Hematopoietic multipotent progenitor cell treated with erythropoietin and hydrocortisone succinate and interleukin-3 and kit ligand, for 6 days (in vitro differentiated cells): ENCODE measurements at regions not wholly inside any gene's neighbourhood (a gene's known extent, or its start where the extent isn't known, plus 50 kb on each side); places are given as distances from the start of the nearest gene placed in this dataset.
A peak's percentile ranks its signal among the peaks of the same experiment; 100 is the strongest.
"Not testable (repeated sequence)": the region's sequence is repeated elsewhere in the genome, so short reads cannot be mapped to it uniquely, and the experiment has no call there.

Source experiments
- DNase-seq: peaks from one replicate; pipeline ENCODE4 v3.0.0-alpha.2; 2015

GRCh38 chr13:78060966-78061365 lies 142.3 kb upstream of the EDNRB start:
- no peak for DNase-seq

- DNase-seq, result not testable (repeated sequence)
Measured at GRCh38 chr13:78056865-78057264, 138.2 kb upstream of the EDNRB start.

GRCh38 chr13:78054157-78054556 lies 135.5 kb upstream of the EDNRB start:
- no peak for DNase-seq

DNA sequence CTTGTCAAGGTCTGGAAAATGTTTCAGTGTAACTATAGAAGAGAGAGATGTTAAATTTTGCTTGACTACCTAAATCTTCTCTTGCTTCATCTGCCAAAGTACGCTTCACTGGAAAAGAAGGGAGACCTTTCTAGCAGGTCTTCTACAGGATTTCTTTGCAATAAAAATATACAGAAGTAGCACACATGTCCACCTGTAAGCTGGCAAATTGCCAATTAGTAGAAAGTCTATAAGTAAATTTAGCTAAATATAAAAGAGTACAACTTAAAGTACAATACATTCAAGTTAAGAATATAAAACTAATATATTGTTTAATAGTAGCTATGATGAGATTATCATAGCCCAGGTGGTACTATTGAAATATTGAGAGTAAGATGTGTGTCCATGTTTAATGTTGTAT lies 128.5 kb upstream of the EDNRB start:
- DNase-seq, result no peak

DNA sequence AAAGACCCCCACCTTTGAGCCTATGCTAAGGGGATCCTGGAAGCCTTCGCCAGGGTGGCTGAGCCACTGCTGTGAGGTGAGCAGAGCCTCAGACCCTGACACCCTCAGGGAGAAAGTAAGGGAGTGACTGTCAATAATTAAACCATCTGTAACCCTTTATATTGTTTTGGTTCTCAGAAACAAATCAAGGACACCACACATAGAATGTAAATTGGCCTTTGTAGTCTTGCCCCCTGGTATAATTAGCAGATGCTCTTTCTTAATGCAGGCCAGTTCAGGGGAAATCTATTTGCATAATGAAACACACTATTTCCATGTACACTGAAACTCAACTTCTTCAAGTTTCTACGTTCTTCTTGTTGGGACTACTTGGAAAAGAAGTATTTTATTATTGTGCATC lies 127.7 kb upstream of the EDNRB start:
- no peak for DNase-seq

GRCh38 chr13:78045916-78046315 lies 127.3 kb upstream of the EDNRB start:
- no peak for DNase-seq

DNA sequence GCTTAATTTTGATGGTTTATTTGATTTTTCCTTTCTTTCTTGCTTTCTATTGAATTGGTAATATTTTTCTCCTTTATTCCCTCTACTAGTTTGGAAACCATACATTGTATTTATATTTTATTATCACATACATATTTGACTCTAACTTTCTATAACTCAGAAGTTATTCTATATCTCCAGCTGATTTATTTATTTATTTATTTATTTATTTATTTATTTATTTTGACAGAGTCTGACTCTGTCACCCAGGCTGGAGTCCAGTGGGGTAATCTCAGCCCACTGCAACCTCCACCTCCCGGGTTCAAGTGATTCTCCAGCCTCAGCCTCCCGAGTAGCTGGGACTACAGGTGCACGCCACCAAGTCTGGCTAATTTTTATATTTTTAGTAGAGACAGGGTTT lies 122.7 kb upstream of the EDNRB start:
- DNase-seq, result not testable (repeated sequence)

DNA sequence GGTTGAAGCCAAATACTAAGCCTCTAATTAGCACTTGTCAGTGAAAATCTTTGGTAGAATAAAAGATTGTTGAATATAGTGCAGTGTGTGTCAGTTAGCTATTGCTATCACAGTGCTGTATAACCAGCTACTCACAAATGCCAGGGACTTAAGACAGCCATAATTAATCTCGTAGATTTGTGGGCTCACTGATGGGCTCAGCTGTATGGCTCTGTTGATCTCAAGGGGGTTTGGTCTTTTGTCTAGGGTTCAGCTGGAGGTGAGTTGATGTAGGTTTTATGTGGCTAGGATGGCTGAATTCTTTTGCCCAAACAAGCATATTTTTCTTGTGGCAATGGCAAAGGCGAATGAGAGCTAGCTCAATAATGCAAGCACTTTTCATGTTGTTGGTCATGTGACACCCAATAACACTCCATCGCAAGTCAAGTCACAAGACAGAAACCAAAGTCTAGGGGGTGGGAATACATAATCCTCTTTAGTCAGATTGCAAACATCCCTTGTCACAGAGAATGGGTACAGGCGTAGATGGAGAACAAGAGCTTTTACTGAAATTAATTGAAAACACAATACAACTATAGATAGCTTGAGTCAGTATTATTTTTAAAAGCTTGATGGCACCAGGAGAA lies 121.7 kb upstream of the EDNRB start:
- DNase-seq, result no peak

DNA sequence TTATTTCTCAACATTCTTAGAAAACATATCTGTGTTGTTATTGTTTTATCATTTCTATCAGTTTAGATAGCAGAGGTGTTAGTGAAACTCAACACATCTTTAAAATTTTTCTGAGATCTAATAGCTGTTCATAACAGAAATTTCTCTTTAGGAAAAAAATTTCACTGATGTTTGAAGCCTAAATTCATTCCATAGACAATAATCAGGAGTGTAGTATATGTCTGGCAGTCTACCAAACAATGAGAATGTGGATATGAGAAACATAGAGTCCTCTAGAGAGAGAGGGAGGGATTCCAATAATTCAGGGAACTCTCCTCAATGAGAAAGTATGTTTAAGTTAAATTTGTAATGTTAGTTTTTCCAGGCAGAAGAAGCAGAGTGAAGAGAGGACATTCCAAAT lies 118.2 kb upstream of the EDNRB start:
- no peak for DNase-seq

GRCh38 chr13:78035500-78035899 lies 116.9 kb upstream of the EDNRB start:
- DNase-seq, result peak; percentile 4

- no peak for DNase-seq
Measured at GRCh38 chr13:78033509-78033908, 114.9 kb upstream of the EDNRB start.

DNA sequence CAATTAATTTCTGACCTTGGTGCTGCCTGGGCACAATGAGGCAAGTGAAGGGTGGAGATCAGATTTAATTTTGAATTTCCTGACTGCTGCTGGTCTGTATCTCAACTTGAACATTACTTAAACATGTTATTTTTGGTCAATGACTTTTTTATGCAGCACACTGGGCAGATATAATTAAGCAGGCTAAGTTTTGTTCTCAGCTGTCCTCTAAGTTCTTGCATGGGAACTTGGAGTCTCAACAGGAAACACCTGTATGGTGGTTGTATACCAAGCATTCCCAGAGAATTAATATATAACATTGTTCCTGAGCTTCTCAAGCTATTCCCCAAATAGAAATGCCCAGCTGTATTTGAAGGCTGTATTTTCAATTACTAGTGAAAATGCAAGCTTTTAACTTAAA lies 113.5 kb upstream of the EDNRB start:
- no peak for DNase-seq

GRCh38 chr13:78030341-78030896 lies 111.8 kb upstream of the EDNRB start:
- DNase-seq, result no peak

DNA sequence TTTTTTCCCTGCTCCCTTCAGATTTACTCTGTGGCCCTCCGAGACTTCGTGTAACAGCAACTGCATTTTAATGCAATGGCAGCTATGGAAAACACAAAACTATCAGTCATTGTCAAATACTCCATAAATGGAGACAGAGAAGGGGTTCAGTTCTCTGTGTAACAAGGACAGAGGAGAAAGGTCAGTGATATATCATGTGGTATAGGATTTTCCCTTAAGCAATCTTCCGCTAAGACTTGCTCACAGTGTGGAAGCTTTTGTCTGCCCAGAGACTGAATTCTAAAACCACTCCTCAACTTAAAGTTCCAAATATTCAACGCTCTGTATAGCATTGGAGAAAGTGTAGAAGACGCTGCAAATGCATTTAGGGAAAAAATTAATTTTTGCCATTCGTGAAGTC lies 111.3 kb upstream of the EDNRB start:
- no peak for DNase-seq

DNA sequence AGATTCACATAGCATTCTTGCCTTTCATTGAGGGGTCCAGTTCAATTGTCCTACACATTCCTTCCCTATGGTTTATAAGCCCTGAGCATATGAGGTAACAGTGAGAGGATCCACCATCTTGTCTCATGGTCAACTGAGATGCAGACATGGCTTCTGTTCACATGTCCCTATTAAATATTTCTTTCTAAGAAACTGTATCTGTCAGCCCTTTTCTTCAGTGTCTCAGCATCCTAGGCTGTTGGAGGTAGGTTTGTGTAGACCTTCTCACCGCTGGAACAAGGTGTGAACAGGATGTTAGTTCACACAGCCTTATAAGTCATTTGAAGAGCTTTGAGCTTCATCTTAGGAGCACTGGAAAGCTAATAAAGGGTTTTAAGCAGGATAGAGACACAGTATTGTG lies 110.3 kb upstream of the EDNRB start:
- DNase-seq, result no peak

GRCh38 chr13:78024996-78025395 lies 106.4 kb upstream of the EDNRB start:
- DNase-seq, result no peak

DNA sequence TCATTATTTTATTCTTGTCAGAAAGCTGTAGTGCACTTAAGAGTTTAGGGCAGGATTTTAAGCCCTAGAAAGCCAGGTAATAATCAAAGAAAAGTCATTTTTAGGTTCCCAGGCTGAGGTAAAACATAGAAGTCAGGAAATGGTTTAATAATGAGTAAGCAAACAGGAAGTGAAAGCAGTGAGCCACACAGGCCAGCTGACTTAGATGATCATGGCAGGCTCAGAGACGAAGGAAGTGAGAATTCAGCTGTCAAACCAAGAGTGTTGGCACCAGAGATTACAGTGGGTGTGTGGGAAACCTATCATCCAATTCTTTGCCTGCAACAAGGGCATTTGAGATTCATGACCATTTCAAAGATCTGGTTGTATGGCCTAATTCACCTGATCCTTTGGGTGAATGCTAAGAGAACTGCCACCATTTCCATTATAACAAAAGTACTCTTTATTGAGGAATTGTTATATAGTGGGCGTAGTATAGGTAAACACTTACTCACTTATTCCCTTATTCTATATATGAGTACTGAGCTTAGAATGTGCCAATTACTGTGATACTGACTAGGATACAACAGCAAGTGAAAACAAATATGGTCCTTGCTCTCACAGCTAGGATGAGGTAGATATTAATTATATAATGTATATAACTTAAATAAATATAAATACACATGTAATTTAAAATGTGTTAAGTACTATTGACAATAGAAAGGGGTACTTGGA lies 103.7 kb upstream of the EDNRB start:
- DNase-seq, result peak; percentile 58

DNA sequence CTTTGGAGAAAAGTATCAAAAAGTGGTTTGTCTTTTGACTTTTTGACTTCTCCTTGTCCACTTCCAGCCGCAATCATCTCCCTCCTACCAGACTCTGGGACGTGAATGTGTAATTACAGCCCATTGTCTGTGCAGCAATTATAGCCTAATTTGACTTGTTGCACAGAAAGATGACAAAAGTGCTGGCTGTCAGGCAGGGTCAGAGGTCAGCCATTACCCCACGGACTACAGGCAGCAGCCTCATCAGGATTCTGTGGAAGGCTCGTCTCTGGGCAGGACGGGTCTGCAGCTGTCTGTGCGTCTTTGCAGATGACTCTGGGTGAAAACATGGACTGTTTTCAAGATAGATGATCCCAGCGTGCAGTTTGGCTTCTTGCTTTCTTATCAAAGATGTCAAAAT lies 102.2 kb upstream of the EDNRB start:
- no peak for DNase-seq

DNA sequence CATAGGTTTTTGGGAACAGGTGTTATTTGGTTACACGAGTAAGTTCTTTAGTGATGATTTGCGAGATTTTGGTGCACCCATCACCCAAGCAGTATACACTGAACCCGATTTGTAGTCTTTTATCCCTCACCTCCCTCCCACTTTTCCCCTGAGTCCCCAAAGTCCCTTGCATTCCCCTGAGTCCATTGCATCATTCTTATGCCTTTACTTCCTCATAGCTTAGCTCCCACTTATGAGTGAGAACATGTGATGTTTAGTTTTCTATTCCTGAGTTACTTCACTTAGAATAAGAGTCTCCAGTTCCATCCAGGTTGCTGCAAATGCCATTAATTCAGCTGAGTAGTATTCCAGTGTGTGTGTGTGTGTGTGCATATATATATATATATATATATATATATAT lies 97.2 kb upstream of the EDNRB start:
- no peak for DNase-seq

DNA sequence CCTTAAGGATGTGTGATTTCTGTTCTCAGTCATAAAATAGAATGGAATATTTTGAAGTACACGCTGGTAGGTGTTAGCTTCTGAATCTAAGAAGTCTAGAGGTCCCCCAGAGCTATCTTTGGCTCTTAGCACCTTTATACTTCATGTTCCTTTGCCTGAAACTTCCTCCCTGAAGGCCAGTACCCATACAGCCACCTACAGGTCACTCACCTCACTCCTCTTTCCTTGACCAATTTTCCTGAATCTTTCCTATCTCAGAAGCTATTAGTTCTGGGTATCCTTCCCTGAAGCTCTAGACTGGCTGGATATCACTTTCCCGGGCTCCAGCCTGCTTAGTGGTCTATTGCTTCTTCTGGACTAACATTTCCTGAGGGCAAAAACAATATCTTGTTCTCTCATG lies 93.4 kb upstream of the EDNRB start:
- DNase-seq, result no peak

- no peak for DNase-seq
Measured at GRCh38 chr13:78004821-78005220, 86.2 kb upstream of the EDNRB start.

GRCh38 chr13:77999746-78000145 lies 81.1 kb upstream of the EDNRB start:
- no peak for DNase-seq

- DNase-seq, result no peak
Measured at GRCh38 chr13:77994166-77994565, 75.5 kb upstream of the EDNRB start.

DNA sequence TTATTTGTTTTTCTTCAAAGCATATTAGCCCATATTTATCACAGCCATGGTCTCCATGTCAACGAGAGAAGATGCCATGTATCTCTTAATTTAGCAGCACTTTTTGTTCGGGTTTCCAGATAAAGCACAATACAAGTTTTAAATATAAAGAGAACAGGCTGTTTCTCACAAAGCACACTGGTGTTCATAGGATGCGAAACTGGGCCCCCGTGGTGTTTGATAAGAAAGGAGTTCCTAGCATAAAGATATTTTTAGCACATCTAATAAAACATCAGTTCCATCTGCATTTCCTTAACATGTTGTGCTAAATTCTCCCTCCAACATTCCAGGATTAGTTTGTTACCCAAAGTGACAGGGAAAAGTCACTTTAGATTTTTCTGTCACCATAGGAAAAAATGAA lies 72.4 kb upstream of the EDNRB start:
- DNase-seq, result no peak

DNA sequence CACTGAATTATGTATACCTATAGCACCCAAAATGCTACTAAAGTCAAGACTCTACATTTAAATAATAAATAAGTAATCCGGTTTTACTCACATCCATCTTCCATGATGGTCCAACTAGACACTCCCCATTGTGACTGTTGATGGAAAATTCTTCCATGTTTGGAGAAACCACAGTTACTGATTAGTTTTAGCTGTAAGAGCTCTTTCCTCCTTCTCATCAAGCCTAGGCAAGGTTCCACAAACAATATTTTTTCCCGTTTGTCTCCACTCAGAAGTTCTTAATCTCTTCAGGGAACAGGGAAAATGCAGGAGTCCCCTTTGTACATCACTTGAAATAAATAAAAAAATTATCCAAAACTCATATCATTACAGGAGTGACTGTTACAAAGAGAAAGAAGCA lies 70.7 kb upstream of the EDNRB start:
- no peak for DNase-seq
